ENCODE measurements at regions not wholly inside any gene's neighbourhood (a gene's known extent, or its start where the extent isn't known, plus 50 kb on each side); places are given as distances from the start of the nearest gene placed in this dataset.

DNA sequence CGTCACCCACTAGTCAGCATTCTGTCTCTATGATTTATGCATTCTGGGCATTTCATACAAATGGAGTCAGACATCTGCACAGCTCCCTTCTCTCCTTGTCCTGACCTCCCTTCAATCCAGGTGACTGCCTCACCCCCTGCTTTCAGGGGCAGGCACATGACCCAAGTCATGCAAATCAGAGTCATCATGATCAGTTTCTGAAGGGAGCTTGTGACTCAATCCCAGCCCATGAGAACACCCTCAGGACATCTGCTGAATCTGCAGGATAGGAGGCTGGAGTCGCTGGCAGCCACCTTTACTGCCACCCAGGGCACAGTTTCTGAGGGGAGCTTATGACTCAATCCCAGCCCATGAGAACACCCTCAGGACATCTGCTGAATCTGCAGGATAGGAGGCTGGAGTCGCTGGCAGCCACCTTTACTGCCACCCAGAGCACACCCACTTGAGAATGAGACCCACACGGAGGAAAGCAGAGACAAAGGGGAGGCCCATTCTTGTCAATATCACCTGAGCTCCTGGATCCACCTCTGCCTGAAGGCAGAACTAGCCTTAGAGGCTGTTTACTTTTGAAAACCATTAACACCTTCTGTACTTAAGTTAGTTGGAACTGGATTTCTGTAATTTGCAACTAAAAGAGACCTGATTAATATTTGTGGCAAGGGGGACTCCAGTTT lies 62.3 kb upstream of the SLC25A33 start:
- Mint-ChIP-seq H3K4me1 (no peaks in the 10 kb centered on the region), H3K4me3 (no peak overlapping the region), H3K36me3 (ENCODE audit: low read depth) (no peaks in the 10 kb centered on the region), H3K27me3 (peaks cover 7% of the 10 kb centered on the region), H3K9me3 (no peaks in the 10 kb centered on the region), H3K27ac (no peak overlapping the region)
- POLR2A ChIA-PET, result no interaction called here
- no peak for DNase-seq
- CTCF ChIA-PET, result interaction anchor here (0.6 to 0.8 kb wide), 2 partner anchors 10 to 522 kb away, joined by 3 read pairs; no protein-coding TSS in a partner anchor

DNA sequence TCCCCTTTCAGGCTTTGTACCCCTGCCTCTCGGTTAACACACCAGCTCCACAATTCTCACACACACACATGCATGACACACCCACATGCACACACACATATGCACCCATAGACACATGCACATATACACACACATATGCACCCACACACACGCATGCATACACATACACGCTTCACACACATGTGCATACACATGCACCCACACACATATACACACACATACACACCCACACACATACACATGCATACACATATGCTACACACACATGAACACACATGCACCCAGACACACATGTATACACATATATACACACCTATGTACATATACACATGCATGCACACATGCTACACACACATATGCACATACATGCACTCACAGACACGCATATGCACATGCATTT lies 61.7 kb upstream of the SLC25A33 start:
- H3K4me1 Mint-ChIP-seq, result no peaks in the 10 kb centered on the region
- H3K9me3 Mint-ChIP-seq, result no peaks in the 10 kb centered on the region
- no peak overlapping the region for H3K4me3 Mint-ChIP-seq
- H3K27me3 Mint-ChIP-seq, result peaks cover 5% of the 10 kb centered on the region
- no peak overlapping the region for H3K27ac Mint-ChIP-seq
- CTCF ChIA-PET, result no interaction called here
- no peak for DNase-seq
- no peaks in the 10 kb centered on the region for H3K36me3 Mint-ChIP-seq (ENCODE audit: low read depth)
- POLR2A ChIA-PET, result no interaction called here

DNA sequence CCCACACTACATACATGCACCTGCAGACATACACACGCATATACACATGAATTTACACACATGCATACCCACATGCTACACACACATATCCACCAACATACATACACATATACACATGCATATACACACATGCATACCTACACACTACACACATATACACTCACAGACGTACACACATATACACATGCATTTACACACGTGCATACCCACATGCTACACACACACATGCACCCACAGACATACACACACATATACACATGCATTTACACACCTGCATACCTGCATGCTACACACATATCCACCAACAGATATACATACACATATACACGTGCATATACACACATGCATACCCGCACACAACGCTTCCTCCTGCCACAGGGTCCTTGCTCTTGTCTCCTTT lies 61.2 kb upstream of the SLC25A33 start:
- H3K36me3 Mint-ChIP-seq (ENCODE audit: low read depth), result no peaks in the 10 kb centered on the region
- no peak overlapping the region for H3K4me3 Mint-ChIP-seq
- H3K27ac Mint-ChIP-seq, result no peak overlapping the region
- DNase-seq, result no peak
- no peaks in the 10 kb centered on the region for H3K9me3 Mint-ChIP-seq
- ChIA-PET CTCF (no interaction called here), POLR2A (no interaction called here)
- H3K4me1 Mint-ChIP-seq, result no peaks in the 10 kb centered on the region
- H3K27me3 Mint-ChIP-seq, result peaks cover 5% of the 10 kb centered on the region

DNA sequence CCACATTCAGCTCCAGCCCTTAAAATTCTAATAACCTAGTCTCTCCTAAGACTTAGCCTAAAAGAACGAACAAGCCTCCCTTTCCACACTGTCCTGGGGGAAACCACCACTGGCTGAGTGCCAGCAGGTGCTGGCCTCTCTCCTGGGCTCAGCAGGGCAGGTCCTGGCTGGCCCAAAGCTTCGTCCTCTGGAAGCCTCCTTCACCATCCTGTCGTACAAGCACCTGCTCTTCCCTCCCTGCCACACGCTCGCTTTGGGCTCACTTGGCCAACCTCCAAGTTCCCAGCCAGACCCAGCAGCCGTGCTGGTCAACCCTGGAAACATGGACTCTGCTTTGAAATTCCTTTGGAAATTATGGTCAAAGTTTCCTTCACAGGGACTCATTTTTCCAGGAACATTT lies 58.2 kb upstream of the SLC25A33 start:
- Mint-ChIP-seq H3K4me1 (no peaks in the 10 kb centered on the region), H3K27ac (no peak overlapping the region), H3K27me3 (peaks cover 12% of the 10 kb centered on the region), H3K4me3 (no peak overlapping the region), H3K9me3 (no peaks in the 10 kb centered on the region), H3K36me3 (ENCODE audit: low read depth) (no peaks in the 10 kb centered on the region)
- ChIA-PET POLR2A (no interaction called here), CTCF (interaction anchor here (0.6 to 0.9 kb wide), 2 partner anchors 11 to 1056 kb away, joined by 3 read pairs; no protein-coding TSS in a partner anchor)
- DNase-seq, result no peak

DNA sequence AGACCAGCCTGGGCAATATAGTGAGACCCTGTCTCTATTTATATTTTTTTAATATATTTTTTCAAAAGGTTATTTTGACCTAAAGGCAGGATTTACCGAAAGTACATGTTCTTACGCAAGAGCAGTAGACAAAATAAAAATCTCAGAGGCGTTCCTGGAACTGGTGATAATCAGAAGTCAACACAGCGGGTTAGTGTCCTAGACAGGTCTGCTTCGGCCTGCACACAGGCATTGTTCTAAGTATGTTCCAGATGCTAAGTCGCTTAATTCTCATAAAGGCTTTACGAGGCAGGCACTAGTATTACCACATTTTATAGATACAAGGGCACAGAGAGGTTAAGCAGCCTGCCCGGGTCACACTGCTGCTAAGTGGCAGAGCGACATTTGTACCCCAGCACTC lies 56.9 kb upstream of the SLC25A33 start:
- no peaks in the 10 kb centered on the region for H3K4me1 Mint-ChIP-seq
- peaks cover 13% of the 10 kb centered on the region for H3K27me3 Mint-ChIP-seq
- H3K27ac Mint-ChIP-seq, result no peak overlapping the region
- H3K36me3 Mint-ChIP-seq (ENCODE audit: low read depth), result no peaks in the 10 kb centered on the region
- no peaks in the 10 kb centered on the region for H3K9me3 Mint-ChIP-seq
- DNase-seq, result no peak
- ChIA-PET POLR2A (no interaction called here), CTCF (interaction anchor here (1.5 to 1.8 kb wide), 2 partner anchors 10 to 13 kb away, joined by 4 to 5 read pairs; no protein-coding TSS in a partner anchor)
- H3K4me3 Mint-ChIP-seq, result no peak overlapping the region

DNA sequence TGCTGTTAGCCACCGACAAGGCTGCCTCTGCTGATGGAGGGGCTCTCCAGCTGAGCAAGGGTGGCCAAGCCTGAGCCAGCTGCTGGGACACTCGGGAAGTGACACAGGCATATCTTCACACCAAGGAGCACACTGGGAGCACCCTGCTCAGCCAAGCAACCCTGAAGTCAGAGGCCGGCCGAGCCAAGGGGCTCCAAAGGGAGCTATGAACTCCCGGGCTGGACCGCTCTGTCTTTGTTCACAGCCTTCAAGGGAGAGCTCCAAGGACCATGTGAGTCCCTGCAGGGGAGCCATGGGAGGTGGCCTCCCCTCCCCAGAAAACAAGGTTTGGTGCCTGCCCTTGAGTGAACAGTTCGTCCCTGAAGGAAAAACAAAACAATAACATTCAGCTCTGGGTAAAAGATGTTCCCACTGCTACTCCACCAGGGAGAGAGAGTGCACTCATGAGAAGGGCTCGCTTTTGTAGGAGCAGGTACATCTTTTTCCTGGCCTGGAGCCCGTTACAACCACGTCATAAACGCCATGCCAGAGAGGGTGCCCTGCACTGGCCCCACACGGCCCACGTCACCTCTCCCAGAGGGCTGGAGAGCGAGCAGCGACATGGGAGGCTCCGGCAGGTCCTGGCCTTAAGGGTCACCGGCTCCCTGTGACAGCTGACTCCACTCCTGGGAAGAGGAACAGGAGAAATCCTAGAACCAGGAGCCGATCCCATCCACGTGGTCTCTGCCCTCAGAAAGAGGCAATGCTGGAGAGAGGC lies 56.3 kb upstream of the SLC25A33 start:
- Mint-ChIP-seq H3K27me3 (peaks cover 13% of the 10 kb centered on the region), H3K27ac (no peak overlapping the region), H3K9me3 (no peaks in the 10 kb centered on the region), H3K4me3 (no peak overlapping the region), H3K4me1 (no peaks in the 10 kb centered on the region), H3K36me3 (ENCODE audit: low read depth) (no peaks in the 10 kb centered on the region)
- POLR2A ChIA-PET, result interaction anchor here (0.6 kb wide), 1 partner anchor 512 kb away, joined by 3 read pairs; no protein-coding TSS in a partner anchor
- CTCF ChIA-PET, result interaction anchor here (0.6 to 1.8 kb wide), 5 partner anchors 11 to 239 kb away, joined by 3 to 5 read pairs (median 3); no protein-coding TSS in a partner anchor
- DNase-seq, result no peak

DNA sequence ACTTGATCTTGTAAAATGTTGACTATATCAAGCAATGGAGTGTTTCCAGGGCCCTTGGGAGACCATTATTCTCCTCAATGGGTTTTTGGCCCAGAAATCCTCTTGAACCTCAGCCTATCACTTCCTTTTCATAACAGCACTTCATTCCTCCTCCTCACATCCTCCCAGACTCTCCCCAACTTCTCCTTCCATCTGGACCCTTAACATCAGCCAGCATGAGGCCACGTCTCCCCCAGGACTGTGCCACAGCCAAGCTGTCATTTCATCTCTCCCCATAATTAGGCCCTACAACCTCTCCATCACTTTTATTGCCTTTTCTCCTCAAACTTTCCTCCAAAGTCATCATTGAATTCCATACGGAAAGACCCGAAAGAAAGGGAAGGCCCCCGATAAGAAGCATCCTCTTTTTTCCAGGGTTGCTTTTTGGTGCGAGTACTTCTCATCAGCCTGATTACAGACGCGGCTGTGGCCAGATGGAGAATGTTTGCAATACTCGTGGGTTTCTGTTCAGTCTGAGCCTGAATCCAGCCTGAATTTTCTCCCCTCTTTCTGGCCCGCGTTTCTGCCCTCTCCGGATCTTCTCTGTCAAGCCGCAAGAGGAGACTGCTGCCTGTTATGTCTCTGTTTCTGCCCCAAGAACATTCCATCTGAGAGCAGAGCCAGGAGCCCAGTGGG lies 52.7 kb upstream of the SLC25A33 start:
- H3K27me3 Mint-ChIP-seq, result peaks cover 13% of the 10 kb centered on the region
- H3K36me3 Mint-ChIP-seq (ENCODE audit: low read depth), result no peaks in the 10 kb centered on the region
- no peak for DNase-seq
- H3K27ac Mint-ChIP-seq, result no peak overlapping the region
- H3K4me1 Mint-ChIP-seq, result peaks cover 2% of the 10 kb centered on the region
- H3K4me3 Mint-ChIP-seq, result no peak overlapping the region
- H3K9me3 Mint-ChIP-seq, result no peaks in the 10 kb centered on the region
- ChIA-PET CTCF (interaction anchor here (0.6 kb wide), 1 partner anchor 419 kb away, joined by 3 read pairs; no protein-coding TSS in a partner anchor), POLR2A (no interaction called here)
